ENCODE measurements at regions not wholly inside any gene's neighbourhood (a gene's known extent, or its start where the extent isn't known, plus 50 kb on each side); places are given as distances from the start of the nearest gene placed in this dataset.
A peak's percentile ranks its signal among the peaks of the same experiment; 100 is the strongest.

DNA sequence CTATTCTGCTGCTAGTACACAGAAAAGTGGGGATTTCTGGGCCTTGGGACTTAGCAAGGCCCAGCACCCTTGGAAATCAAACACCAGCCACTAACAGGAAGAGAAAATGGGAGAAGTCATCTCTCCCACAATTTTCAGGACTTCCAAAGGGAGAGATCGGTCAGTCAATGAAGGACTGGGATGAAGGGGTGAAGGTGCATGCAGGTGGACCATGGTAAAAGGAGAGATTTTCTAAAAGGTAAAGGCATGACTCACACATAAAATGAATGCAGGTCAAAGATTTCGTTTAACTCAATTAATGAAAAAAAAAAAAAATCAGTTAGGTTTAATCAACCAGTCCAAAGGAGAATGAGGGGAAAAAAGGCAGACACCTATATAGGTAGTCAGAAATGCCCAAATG is 176.4 kb upstream of the PROK2 start:
- H3K9ac ChIP-seq (ENCODE audit: low read depth, low read length) = no peak overlapping the region
- H3K36me3 ChIP-seq (ENCODE audit: control insufficient read depth, insufficient read depth, low read length) = no peaks in the 10 kb centered on the region
- H3K27ac ChIP-seq (ENCODE audit: low read depth, low read length) = no peak overlapping the region
- H3K27me3 ChIP-seq (ENCODE audit: control insufficient read depth, insufficient read depth, low read length) = no peaks in the 10 kb centered on the region
- H3K4me1 ChIP-seq (ENCODE audit: control insufficient read depth, insufficient read depth, low read length) = peaks cover 18% of the 10 kb centered on the region
- H3K4me3 ChIP-seq (ENCODE audit: low read depth, low read length) = no peak overlapping the region
- H3K9me3 ChIP-seq (ENCODE audit: control insufficient read depth, insufficient read depth, low read length) = no peaks in the 10 kb centered on the region

- Histone ChIP-seq H3K27ac (ENCODE audit: low read depth, low read length) (no peak overlapping the region), H3K9ac (ENCODE audit: low read depth, low read length) (no peak overlapping the region), H3K9me3 (ENCODE audit: control insufficient read depth, insufficient read depth, low read length) (no peaks in the 10 kb centered on the region), H3K27me3 (ENCODE audit: control insufficient read depth, insufficient read depth, low read length) (no peaks in the 10 kb centered on the region), H3K4me3 (ENCODE audit: low read depth, low read length) (no peak overlapping the region), H3K36me3 (ENCODE audit: control insufficient read depth, insufficient read depth, low read length) (no peaks in the 10 kb centered on the region), H3K4me1 (ENCODE audit: control insufficient read depth, insufficient read depth, low read length) (peaks cover 31% of the 10 kb centered on the region)
These were observed 173.6 kb upstream of the PROK2 start for GRCh38 chr3:71958533-71958932.

DNA sequence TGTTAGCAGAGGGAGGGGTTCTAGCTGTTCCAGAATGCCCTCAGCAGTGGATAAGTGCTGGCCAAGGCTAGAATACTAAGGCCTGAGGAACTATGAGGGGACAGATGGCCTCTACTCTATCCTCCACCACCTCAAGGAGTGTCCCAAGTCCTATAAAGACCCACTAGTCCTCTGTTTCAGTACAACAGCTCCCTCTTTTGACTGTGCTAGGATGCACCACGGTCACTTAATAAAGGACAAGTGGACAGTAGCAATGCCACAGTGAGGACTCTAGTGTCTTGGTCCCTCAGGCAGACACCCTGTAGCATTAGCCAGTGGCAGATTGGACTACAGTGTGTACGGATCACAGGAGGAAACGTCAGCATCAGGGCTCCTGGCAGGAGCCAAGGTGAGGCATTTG is 171.8 kb upstream of the PROK2 start:
- H3K36me3 ChIP-seq (ENCODE audit: control insufficient read depth, insufficient read depth, low read length) = no peaks in the 10 kb centered on the region
- H3K9ac ChIP-seq (ENCODE audit: low read depth, low read length) = no peak overlapping the region
- no peaks in the 10 kb centered on the region for H3K27me3 ChIP-seq (ENCODE audit: control insufficient read depth, insufficient read depth, low read length)
- peaks cover 31% of the 10 kb centered on the region for H3K4me1 ChIP-seq (ENCODE audit: control insufficient read depth, insufficient read depth, low read length)
- H3K27ac ChIP-seq (ENCODE audit: low read depth, low read length) = no peak overlapping the region
- H3K9me3 ChIP-seq (ENCODE audit: control insufficient read depth, insufficient read depth, low read length) = no peaks in the 10 kb centered on the region
- no peak overlapping the region for H3K4me3 ChIP-seq (ENCODE audit: low read depth, low read length)

- H3K9ac ChIP-seq (ENCODE audit: low read depth, low read length) = no peak overlapping the region
- no peak overlapping the region for H3K4me3 ChIP-seq (ENCODE audit: low read depth, low read length)
- peaks cover 30% of the 10 kb centered on the region for H3K4me1 ChIP-seq (ENCODE audit: control insufficient read depth, insufficient read depth, low read length)
- H3K9me3 ChIP-seq (ENCODE audit: control insufficient read depth, insufficient read depth, low read length) = no peaks in the 10 kb centered on the region
- H3K27me3 ChIP-seq (ENCODE audit: control insufficient read depth, insufficient read depth, low read length) = no peaks in the 10 kb centered on the region
- peak overlapping the region; percentile 51 for H3K27ac ChIP-seq (ENCODE audit: low read depth, low read length)
- H3K36me3 ChIP-seq (ENCODE audit: control insufficient read depth, insufficient read depth, low read length) = no peaks in the 10 kb centered on the region
These were observed 171.1 kb upstream of the PROK2 start for GRCh38 chr3:71956069-71956340.

DNA sequence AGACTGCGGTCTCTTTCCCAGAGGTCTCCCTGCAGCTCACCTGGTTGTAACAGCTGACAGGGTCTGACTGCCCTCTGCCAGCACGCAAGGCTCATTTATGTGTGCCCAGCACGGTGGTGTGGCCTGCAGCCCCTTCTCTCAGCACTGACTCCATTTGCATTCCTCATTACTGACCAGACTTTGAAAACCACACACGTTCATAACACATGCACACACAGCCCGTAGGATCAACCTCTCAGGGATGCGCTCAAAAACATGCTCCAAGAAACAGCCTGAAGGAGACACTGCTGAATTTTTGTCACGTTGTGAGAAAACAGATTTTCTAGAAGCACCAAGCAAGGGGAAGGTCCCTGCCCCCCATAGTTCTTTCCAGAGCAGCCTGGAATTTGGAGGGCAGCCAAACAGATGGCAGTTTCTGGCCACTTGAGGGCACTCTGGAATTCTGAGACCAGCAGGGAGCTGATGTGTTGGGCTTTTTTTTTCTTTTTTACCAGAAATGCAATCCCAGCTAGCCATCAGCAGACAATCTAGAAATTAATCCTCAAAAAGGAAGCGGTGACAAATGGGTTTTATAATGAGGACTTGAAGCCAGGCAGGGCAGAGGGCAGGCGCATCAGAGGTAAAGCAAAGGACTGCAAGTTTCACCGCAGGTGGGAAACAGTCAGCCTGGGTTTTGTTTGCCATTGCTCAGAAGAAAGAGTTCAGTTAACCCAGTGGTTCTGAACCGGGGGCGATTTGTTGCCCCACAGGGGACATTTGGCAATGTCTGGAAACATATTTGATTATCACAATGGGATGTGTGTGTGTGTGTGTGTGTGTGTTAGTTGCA is 170.5 kb upstream of the PROK2 start:
- Histone ChIP-seq H3K27ac (ENCODE audit: low read depth, low read length) (peak overlapping the region; percentile 51), H3K9me3 (ENCODE audit: control insufficient read depth, insufficient read depth, low read length) (no peaks in the 10 kb centered on the region), H3K4me3 (ENCODE audit: low read depth, low read length) (no peak overlapping the region), H3K4me1 (ENCODE audit: control insufficient read depth, insufficient read depth, low read length) (peaks cover 24% of the 10 kb centered on the region), H3K36me3 (ENCODE audit: control insufficient read depth, insufficient read depth, low read length) (no peaks in the 10 kb centered on the region), H3K27me3 (ENCODE audit: control insufficient read depth, insufficient read depth, low read length) (no peaks in the 10 kb centered on the region; the same call in 1 of the 2 replicates), H3K9ac (ENCODE audit: low read depth, low read length) (no peak overlapping the region)

DNA sequence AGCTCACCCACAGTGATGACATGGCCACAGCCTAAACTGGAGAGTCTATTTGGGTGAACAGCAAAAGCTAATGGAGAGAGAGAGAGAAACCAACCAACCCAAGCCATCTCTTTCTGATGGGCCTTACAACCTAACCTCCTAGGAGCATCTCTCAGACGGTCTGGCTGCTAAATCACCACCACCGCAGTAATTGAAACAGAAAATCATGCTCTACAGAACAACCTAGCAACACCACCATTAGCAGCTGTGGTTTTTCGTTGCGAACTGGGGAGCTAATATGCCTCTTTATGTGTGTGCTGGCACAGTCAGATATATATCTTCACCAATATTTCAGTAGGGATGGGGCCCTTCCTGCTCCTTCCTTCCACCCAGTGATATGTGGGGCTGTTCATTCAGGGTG is 166.9 kb upstream of the PROK2 start:
- peaks cover 13% of the 10 kb centered on the region for H3K4me1 ChIP-seq (ENCODE audit: control insufficient read depth, insufficient read depth, low read length)
- H3K9ac ChIP-seq (ENCODE audit: low read depth, low read length) = no peak overlapping the region
- H3K4me3 ChIP-seq (ENCODE audit: low read depth, low read length) = no peak overlapping the region
- no peaks in the 10 kb centered on the region for H3K36me3 ChIP-seq (ENCODE audit: control insufficient read depth, insufficient read depth, low read length)
- no peaks in the 10 kb centered on the region; the same call in 1 of the 2 replicates for H3K27me3 ChIP-seq (ENCODE audit: control insufficient read depth, insufficient read depth, low read length)
- H3K27ac ChIP-seq (ENCODE audit: low read depth, low read length) = no peak overlapping the region
- H3K9me3 ChIP-seq (ENCODE audit: control insufficient read depth, insufficient read depth, low read length) = no peaks in the 10 kb centered on the region

DNA sequence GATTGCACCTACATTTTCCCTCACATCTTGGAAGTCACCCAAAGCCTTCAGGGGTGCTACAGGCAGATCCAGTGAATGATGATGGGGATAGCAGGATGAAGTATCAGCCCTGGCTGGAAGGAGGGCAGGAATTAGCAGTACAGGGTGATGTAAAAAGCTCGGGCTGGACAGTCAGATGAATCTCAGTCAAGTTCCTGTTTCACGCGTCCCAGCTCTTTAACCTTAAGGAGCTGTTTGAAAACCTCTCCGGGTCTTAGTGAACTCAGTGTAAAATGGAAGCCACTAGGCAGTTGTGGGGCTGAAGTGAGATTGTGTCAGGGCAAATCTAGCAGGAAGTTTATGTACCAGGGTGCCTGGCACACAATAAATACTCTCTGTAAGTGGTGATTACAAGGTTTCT is 166.4 kb upstream of the PROK2 start:
- H3K4me1 ChIP-seq (ENCODE audit: control insufficient read depth, insufficient read depth, low read length) = peaks cover 13% of the 10 kb centered on the region
- peaks cover 1% of the 10 kb centered on the region; the same call in 1 of the 2 replicates for H3K27me3 ChIP-seq (ENCODE audit: control insufficient read depth, insufficient read depth, low read length)
- H3K9ac ChIP-seq (ENCODE audit: low read depth, low read length) = no peak overlapping the region
- no peak overlapping the region for H3K27ac ChIP-seq (ENCODE audit: low read depth, low read length)
- no peaks in the 10 kb centered on the region for H3K36me3 ChIP-seq (ENCODE audit: control insufficient read depth, insufficient read depth, low read length)
- no peak overlapping the region for H3K4me3 ChIP-seq (ENCODE audit: low read depth, low read length)
- H3K9me3 ChIP-seq (ENCODE audit: control insufficient read depth, insufficient read depth, low read length) = no peaks in the 10 kb centered on the region

GRCh38 chr3:71949442-71949841 is 164.5 kb upstream of the PROK2 start:
- H3K27ac ChIP-seq (ENCODE audit: low read depth, low read length) = no peak overlapping the region
- no peaks in the 10 kb centered on the region for H3K36me3 ChIP-seq (ENCODE audit: control insufficient read depth, insufficient read depth, low read length)
- H3K4me3 ChIP-seq (ENCODE audit: low read depth, low read length) = no peak overlapping the region
- H3K4me1 ChIP-seq (ENCODE audit: control insufficient read depth, insufficient read depth, low read length) = no peaks in the 10 kb centered on the region
- H3K27me3 ChIP-seq (ENCODE audit: control insufficient read depth, insufficient read depth, low read length) = peaks cover 16% of the 10 kb centered on the region; the same call in 1 of the 2 replicates
- no peak overlapping the region for H3K9ac ChIP-seq (ENCODE audit: low read depth, low read length)
- H3K9me3 ChIP-seq (ENCODE audit: control insufficient read depth, insufficient read depth, low read length) = no peaks in the 10 kb centered on the region

- Histone ChIP-seq H3K4me1 (ENCODE audit: control insufficient read depth, insufficient read depth, low read length) (0 out of 2 replicates have a peak, but pooled peaks cover 3% of the 10 kb centered on the region), H3K36me3 (ENCODE audit: control insufficient read depth, insufficient read depth, low read length) (no peaks in the 10 kb centered on the region), H3K27ac (ENCODE audit: low read depth, low read length) (no peak overlapping the region), H3K9me3 (ENCODE audit: control insufficient read depth, insufficient read depth, low read length) (no peaks in the 10 kb centered on the region), H3K27me3 (ENCODE audit: control insufficient read depth, insufficient read depth, low read length) (peaks cover 16% of the 10 kb centered on the region; the same call in 1 of the 2 replicates), H3K9ac (ENCODE audit: low read depth, low read length) (no peak overlapping the region), H3K4me3 (ENCODE audit: low read depth, low read length) (no peak overlapping the region)
These were observed 159.6 kb upstream of the PROK2 start for GRCh38 chr3:71944482-71945065.

- H3K36me3 ChIP-seq (ENCODE audit: control insufficient read depth, insufficient read depth, low read length) = no peaks in the 10 kb centered on the region
- no peak overlapping the region for H3K27ac ChIP-seq (ENCODE audit: low read depth, low read length)
- H3K9me3 ChIP-seq (ENCODE audit: control insufficient read depth, insufficient read depth, low read length) = no peaks in the 10 kb centered on the region
- 0 out of 2 replicates have a peak, but pooled peaks cover 3% of the 10 kb centered on the region for H3K4me1 ChIP-seq (ENCODE audit: control insufficient read depth, insufficient read depth, low read length)
- no peak overlapping the region for H3K9ac ChIP-seq (ENCODE audit: low read depth, low read length)
- H3K27me3 ChIP-seq (ENCODE audit: control insufficient read depth, insufficient read depth, low read length) = peaks cover 16% of the 10 kb centered on the region; the same call in 1 of the 2 replicates
- H3K4me3 ChIP-seq (ENCODE audit: low read depth, low read length) = no peak overlapping the region
These were observed 157.7 kb upstream of the PROK2 start for GRCh38 chr3:71942432-71943187.

- Histone ChIP-seq H3K27ac (ENCODE audit: low read depth, low read length) (no peak overlapping the region), H3K27me3 (ENCODE audit: control insufficient read depth, insufficient read depth, low read length) (peaks cover 9% of the 10 kb centered on the region; the same call in 1 of the 2 replicates), H3K36me3 (ENCODE audit: control insufficient read depth, insufficient read depth, low read length) (no peaks in the 10 kb centered on the region), H3K9me3 (ENCODE audit: control insufficient read depth, insufficient read depth, low read length) (no peaks in the 10 kb centered on the region), H3K4me1 (ENCODE audit: control insufficient read depth, insufficient read depth, low read length) (0 out of 2 replicates have a peak, but pooled peaks cover 3% of the 10 kb centered on the region), H3K4me3 (ENCODE audit: low read depth, low read length) (no peak overlapping the region), H3K9ac (ENCODE audit: low read depth, low read length) (no peak overlapping the region)
These were observed 155.5 kb upstream of the PROK2 start for GRCh38 chr3:71940486-71940885.

Data from HUES48 (cell line).